ENCODE measurements at regions not wholly inside any gene's neighbourhood (a gene's known extent, or its start where the extent isn't known, plus 50 kb on each side); places are given as distances from the start of the nearest gene placed in this dataset.

- TF ChIP-seq EP300 (IDR thresholded peaks at IDR 0.05): no peak
- TF ChIP-seq POLR2A (IDR thresholded peaks at IDR 0.05): no peak
- TF ChIP-seq POLR2AphosphoS5 (IDR thresholded peaks at IDR 0.05): no peak
- TF ChIP-seq, protein P1, sequence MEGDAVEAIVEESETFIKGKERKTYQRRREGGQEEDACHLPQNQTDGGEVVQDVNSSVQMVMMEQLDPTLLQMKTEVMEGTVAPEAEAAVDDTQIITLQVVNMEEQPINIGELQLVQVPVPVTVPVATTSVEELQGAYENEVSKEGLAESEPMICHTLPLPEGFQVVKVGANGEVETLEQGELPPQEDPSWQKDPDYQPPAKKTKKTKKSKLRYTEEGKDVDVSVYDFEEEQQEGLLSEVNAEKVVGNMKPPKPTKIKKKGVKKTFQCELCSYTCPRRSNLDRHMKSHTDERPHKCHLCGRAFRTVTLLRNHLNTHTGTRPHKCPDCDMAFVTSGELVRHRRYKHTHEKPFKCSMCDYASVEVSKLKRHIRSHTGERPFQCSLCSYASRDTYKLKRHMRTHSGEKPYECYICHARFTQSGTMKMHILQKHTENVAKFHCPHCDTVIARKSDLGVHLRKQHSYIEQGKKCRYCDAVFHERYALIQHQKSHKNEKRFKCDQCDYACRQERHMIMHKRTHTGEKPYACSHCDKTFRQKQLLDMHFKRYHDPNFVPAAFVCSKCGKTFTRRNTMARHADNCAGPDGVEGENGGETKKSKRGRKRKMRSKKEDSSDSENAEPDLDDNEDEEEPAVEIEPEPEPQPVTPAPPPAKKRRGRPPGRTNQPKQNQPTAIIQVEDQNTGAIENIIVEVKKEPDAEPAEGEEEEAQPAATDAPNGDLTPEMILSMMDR (IDR thresholded peaks at IDR 0.05): no peak
- 71 to 89% methylated on average over 2 of the region's 2 CpGs for WGBS, 2 donors (ENCODE audit: low coverage in 1 of 2)
- no peaks in the 10 kb centered on the region for H3K36me3 ChIP-seq
- no peak overlapping the region for H3K4me3 ChIP-seq
- no peak overlapping the region for H3K27ac ChIP-seq
- H3K27me3 ChIP-seq: no peaks in the 10 kb centered on the region
- no peak for ATAC-seq
- no peaks in the 10 kb centered on the region for H3K9me3 ChIP-seq
- no peaks in the 10 kb centered on the region for H3K4me1 ChIP-seq
Observed at GRCh38 chr12:43148691-43149090, 403.3 kb downstream of the ADAMTS20 start.

- no peaks in the 10 kb centered on the region for H3K9me3 ChIP-seq
- ATAC-seq: peak; percentile 34
- H3K36me3 ChIP-seq: no peaks in the 10 kb centered on the region
- H3K27ac ChIP-seq: no peak overlapping the region
- H3K4me3 ChIP-seq: no peak overlapping the region
- no peaks in the 10 kb centered on the region for H3K27me3 ChIP-seq
- WGBS, 2 donors (ENCODE audit: low coverage in 1 of 2): 63 to 89% methylated on average over 1 of the region's 1 CpG
- TF ChIP-seq, protein P1 (IDR thresholded peaks at IDR 0.05): no peak
- no peak for TF ChIP-seq POLR2A (IDR thresholded peaks at IDR 0.05)
- TF ChIP-seq POLR2AphosphoS5 (IDR thresholded peaks at IDR 0.05): no peak
- no peak for TF ChIP-seq EP300 (IDR thresholded peaks at IDR 0.05)
- no peaks in the 10 kb centered on the region for H3K4me1 ChIP-seq
Observed at GRCh38 chr12:43147878-43148277, 404.1 kb downstream of the ADAMTS20 start.

DNA sequence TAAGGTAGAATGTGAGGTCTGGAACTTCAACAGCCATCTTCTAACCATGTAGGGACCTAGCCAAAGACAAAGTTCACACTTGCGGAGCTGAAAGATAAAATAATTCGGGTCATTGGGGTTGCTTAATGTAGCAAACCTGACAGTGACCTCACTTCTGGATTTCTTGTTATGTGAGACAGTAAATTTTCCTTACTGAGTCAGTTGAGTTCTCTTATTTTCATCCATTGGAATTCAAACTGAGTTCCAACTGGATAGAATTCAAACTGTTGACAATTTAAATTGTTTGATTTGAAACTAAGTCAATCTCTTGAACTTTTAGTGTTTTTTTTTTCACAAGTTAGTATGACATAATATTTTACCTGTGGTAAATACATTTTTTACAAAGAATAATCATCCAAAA, 406.5 kb downstream of the ADAMTS20 start:
- Histone ChIP-seq H3K9me3 (no peaks in the 10 kb centered on the region), H3K4me3 (no peak overlapping the region), H3K27me3 (no peaks in the 10 kb centered on the region), H3K27ac (no peak overlapping the region), H3K36me3 (no peaks in the 10 kb centered on the region), H3K4me1 (no peaks in the 10 kb centered on the region)
- no peak for ATAC-seq
- TF ChIP-seq POLR2AphosphoS5 (IDR thresholded peaks at IDR 0.05) (no peak), POLR2A (IDR thresholded peaks at IDR 0.05) (no peak), EP300 (IDR thresholded peaks at IDR 0.05) (no peak)
- TF ChIP-seq, protein P1 (IDR thresholded peaks at IDR 0.05): no peak
- WGBS, 2 donors (ENCODE audit: low coverage in 1 of 2): 82 to 88% methylated on average over 2 of the region's 2 CpGs

GRCh38 chr12:43143278-43143677, 408.7 kb downstream of the ADAMTS20 start:
- Histone ChIP-seq H3K27ac (no peak overlapping the region), H3K27me3 (no peaks in the 10 kb centered on the region), H3K36me3 (no peaks in the 10 kb centered on the region), H3K9me3 (peaks cover 0 to 17% (median 0%) of the 10 kb centered on the region in 3 donors), H3K4me3 (no peak overlapping the region), H3K4me1 (no peaks in the 10 kb centered on the region)
- TF ChIP-seq, protein P1 (IDR thresholded peaks at IDR 0.05): no peak
- TF ChIP-seq POLR2A (IDR thresholded peaks at IDR 0.05) (no peak), POLR2AphosphoS5 (IDR thresholded peaks at IDR 0.05) (no peak), EP300 (IDR thresholded peaks at IDR 0.05) (no peak)
- no peak for ATAC-seq

DNA sequence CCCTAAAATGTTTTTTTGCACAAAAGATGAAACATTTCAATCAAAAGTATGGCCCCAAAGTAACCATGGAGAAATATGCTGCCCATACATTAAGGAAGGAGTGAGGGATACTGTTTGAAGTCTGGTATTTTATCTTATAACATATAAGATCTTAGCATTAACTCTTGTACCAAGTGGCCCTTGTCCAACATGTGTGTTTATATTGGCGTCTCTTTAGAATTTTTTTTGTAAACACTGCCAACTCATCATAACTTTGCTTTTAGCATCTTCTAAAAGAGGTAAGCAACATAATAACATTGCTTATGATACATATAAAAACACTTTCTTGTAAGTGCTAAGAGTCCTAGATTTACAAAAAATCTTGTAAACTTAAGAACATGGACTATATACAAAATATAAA, 419.7 kb downstream of the ADAMTS20 start:
- 13 to 25% methylated on average over 1 of the region's 1 CpG for WGBS, 2 donors (ENCODE audit: low coverage in 1 of 2)
- TF ChIP-seq EP300 (IDR thresholded peaks at IDR 0.05) (no peak), POLR2AphosphoS5 (IDR thresholded peaks at IDR 0.05) (no peak), POLR2A (IDR thresholded peaks at IDR 0.05) (no peak)
- TF ChIP-seq, protein P1 (IDR thresholded peaks at IDR 0.05): no peak
- no peak for ATAC-seq

More for the DNA sequence above, 419.7 kb downstream of the ADAMTS20 start:
- H3K4me3 ChIP-seq: no peak overlapping the region
- no peaks in the 10 kb centered on the region for H3K36me3 ChIP-seq
- no peaks in the 10 kb centered on the region for H3K9me3 ChIP-seq
- no peak overlapping the region for H3K27ac ChIP-seq
- H3K27me3 ChIP-seq: no peaks in the 10 kb centered on the region
- H3K4me1 ChIP-seq: no peaks in the 10 kb centered on the region
